ENCODE measurements at regions not wholly inside any gene's neighbourhood (a gene's known extent, or its start where the extent isn't known, plus 50 kb on each side); places are given as distances from the start of the nearest gene placed in this dataset.

- no peak for TF ChIP-seq CTCF (IDR thresholded peaks at IDR 0.05; ENCODE audit: insufficient read depth, low read depth, low read length)
- no peak for TF ChIP-seq EZH2 (IDR thresholded peaks at IDR 0.05; ENCODE audit: insufficient read depth, low read length)
These were observed 1524.4 kb upstream of the AGA start for GRCh38 chr4:178966644-178967043.
